ENCODE measurements at regions not wholly inside any gene's neighbourhood (a gene's known extent, or its start where the extent isn't known, plus 50 kb on each side); places are given as distances from the start of the nearest gene placed in this dataset.

GRCh38 chr5:56459394-56460194, 226.5 kb upstream of the ANKRD55 start:
- TF ChIP-seq POLR2A (IDR thresholded peaks at IDR 0.05; ENCODE audit: low read length) = no peak
- no peak for TF ChIP-seq GATA1 (IDR thresholded peaks at IDR 0.05; ENCODE audit: low read depth, low read length)

Data from erythroblast (primary cell).